GM20431 (cell line): ENCODE measurements at regions not wholly inside any gene's neighbourhood (a gene's known extent, or its start where the extent isn't known, plus 50 kb on each side); places are given as distances from the start of the nearest gene placed in this dataset.

Source experiments
- in situ Hi-C: fragments of 300-500 bp; cut with MseI, MboI; formaldehyde crosslinking; loops from one replicate; pipeline ENCODE4 v1.15.0; 2020; ENCODE audit warnings: low sequenced_read_pairs; ENCODE audit not compliant: unreplicated experiment

DNA sequence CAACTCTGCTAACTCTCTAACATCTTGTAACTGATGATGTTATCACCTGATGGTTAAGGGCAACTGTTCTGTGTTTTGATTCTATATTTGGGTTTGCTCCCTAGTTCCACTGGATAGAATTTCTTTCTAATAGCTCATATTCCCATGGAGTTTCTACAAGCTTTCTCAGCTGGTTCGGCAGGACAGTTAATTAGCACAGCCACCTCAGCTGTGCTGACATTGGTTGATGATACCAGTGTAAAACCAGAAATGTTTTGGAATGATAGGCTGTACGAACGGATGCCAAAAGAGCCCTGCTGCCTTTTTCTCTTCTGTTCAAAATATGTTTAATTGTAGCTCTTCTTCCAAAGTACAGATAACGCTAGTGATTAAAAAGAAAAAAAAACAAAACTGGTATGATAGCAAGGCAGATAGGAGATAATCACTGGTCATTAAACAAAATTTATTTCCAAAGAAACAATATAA is 440.5 kb upstream of the ZNF608 start:
- in situ Hi-C loops = no loop called here

DNA sequence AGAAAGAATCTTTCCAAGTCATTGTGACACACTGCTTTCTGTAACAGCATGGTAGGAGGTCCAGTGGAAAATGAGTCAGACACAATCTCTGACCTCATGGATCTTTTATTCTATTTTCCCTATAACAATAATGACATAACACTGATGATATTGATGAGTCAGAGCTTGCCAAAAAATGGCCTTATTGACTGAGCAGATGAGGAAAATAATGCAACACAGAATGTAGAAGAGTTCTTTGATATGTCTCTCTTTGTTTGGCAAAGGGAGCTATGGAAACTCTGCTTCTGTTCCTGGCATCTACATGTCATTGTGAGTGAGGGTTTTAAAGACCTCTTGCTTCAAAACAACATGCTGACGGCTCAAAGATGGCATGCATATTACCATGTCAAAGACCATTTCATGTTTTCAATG is 443.1 kb upstream of the ZNF608 start:
- in situ Hi-C loops = no loop called here

DNA sequence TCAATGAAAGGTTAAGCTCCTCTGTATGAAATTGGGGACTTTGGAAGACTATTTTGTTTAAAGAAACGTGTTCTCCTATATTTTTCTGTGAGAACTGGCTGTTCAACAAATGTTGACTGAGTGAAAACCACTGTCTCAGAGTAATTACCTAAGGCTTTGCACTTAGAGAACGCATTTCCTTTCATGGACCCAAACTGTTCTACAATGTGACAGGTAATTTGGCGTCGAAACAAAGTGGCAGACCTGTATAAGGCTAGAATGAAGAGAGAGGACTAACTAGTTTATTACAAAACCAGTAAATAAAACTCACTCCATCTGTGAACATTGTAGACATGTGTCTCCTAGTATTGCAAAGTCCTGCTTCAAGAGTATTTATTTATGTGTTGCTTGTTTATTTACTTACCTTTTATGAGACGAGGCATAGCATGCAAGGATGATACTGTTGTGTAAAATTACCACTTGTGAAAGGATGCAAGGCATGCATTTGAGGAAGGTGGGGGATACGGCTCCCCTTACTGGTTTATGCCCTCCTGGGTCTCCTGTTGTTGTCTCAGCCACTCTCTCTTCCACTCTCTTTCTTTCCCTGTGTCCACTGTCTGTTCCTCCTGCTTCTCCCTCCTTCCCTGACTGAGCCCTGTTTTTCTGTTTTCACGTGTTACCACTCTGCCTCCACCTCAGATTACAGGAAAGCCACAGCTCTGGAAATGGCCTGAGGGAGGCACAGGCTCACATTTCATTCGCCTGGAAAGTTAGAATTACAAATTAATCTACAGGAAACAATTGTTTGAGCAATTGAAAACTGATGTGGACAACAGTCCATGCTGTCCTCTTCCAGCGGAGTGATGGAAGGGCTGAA is 444.0 kb upstream of the ZNF608 start:
- in situ Hi-C loops = no loop called here

DNA sequence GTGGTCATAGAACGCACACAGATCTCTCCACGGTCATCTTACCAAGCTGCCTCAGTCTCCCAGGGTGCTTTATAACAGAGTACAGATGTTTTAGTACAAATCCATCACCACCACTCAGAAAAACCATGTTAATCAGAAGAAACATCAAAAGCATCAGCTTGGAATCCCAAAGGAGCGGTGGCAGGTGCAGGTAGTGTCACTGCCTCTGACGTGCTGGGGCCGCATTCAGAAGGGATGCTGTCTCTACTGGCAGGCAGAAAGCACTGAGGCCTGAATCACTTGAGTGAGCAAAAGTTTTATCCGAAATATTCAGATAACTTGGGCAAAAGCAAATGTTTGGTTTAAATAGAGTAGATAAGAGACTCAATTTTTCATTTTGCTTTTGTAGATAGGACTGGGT is 448.4 kb upstream of the ZNF608 start:
- in situ Hi-C loops = no loop called here

DNA sequence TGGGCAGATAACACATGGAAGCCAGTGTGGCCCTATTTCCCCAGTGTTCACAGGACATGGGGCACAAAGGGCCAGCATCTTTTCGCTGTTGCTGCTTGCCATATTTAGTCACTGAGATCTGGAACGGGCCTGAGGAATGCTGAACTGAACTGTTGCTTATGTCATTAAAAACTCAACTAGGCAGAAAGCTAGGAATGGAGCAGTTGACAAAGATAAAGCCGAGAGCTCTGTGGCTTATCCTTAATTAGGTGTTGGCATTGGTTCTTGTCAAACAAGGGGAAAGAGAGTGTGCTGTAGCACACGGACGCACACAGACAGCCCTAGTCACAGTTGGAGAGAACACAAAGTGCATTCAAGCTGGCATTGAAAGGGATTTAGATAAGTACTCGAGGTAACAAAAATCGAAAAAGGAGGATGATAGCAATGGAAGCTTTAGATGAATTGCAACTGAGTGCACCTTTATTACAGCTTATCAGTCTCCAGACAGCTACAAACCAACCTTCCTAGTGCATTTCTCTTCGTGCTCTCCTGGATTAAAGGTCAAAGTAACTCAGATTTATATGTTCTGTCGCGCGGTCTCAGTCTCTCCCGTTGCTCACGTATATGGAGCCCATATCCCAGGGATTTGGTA is 450.2 kb upstream of the ZNF608 start:
- in situ Hi-C loops = no loop called here

DNA sequence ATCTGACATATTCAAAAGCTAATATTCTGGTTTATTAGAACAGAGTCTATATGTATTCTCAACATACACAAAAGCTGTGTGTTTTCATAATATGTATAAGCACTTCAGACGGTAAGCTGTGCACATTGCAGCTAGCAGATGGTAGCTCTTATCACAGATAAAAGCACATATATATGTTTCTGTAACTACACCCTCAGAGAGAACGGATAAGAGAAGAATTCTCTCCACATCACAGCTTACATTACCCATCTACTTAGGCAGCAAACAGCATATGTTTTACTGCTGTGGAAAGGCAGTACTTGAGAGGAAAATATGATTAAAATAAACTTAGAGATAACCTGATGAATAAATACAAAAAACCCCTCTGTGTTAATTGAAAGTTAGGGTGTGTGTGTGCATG is 450.9 kb upstream of the ZNF608 start:
- in situ Hi-C loops = no loop called here

DNA sequence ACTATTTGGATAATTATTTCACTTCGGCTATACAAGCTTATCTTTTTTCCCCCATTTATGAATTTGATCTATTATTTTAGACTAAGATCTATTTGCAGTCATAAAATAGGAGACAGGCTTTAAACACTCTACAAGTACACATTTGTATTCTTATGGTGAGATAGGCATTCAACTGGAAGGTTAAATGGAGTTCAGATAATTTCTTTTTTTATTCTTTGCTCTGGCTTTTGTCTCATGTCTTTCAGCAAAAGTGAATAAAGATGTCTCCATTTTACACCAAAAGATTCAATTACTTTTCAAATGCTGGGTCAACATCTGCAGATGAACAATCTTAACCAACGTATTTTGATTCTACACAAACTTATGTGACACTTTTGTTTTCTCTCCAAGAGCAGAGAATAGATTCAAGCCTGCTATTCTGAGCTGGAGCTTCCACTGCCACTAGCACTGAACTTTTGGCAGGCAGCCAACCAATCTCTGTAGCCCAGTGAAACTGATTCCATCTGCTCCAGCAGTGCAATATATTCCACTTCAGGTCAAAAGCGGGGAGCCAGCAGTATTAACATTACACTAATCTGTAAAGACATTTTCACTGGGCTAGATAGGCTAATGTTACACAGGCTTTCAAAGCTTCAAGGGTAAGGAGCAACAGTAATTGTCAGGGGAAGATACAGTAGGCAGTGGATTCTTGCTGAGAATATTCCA is 452.0 kb upstream of the ZNF608 start:
- in situ Hi-C loops = no loop called here

DNA sequence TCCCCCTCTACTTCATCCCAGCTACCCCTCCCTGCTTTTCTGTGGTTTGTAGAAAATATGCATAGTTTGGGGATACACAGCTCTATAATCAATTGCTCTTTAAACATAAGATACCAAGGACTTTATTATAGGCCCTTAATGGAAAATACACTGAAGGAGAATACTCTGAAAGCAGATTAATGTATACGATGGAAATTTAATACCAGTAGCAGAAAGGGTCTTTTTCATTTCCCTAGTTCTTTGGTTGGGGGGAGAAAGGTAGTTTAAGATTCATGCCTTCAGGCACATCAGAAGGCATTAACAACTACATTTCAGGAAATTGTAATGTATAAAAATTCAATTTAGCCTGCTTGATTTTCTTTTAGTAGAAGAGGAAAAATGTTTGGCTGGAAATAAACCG is 452.9 kb upstream of the ZNF608 start:
- in situ Hi-C loops = no loop called here

DNA sequence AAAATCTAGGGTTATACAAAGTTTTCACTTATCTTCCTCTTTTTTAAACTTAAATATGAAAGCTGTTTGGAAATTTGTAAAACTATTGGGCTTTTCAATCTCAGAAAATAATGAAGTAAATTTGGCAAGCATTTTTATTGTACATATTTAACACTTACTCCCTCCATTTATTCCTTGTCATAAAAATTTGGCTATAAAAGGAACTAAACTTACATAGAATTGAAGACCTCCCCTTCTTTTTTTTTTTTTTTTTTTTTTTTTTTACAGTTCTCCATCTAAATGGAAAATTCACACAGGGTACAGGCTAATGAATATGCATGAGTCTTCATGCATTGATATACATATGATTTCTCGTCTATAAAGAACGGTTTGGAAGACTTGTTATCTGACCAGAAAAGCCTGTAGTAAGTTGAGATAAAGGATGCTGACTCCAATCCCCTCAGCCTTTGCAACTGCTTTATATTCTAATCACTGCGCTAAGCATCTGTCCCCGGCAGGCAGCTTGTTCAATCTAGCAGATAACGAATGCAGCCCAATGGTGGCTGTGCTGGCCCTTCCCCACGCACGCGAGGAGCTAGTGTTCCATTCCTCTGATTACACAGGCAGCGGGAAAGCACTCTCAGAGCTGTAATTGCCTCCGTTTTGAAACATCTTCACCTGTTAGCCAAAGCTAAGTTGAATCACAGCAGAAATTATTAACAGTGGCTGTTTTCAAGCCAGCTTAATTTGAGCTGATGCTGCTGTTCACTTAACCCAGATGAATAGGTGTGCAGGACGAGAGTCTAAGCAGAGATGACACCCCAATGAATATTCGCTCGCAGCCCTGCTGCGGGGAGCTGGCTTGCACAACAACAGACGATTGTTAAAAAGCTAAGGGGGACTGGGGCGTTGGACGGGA is 453.8 kb upstream of the ZNF608 start:
- in situ Hi-C loops = no loop called here

DNA sequence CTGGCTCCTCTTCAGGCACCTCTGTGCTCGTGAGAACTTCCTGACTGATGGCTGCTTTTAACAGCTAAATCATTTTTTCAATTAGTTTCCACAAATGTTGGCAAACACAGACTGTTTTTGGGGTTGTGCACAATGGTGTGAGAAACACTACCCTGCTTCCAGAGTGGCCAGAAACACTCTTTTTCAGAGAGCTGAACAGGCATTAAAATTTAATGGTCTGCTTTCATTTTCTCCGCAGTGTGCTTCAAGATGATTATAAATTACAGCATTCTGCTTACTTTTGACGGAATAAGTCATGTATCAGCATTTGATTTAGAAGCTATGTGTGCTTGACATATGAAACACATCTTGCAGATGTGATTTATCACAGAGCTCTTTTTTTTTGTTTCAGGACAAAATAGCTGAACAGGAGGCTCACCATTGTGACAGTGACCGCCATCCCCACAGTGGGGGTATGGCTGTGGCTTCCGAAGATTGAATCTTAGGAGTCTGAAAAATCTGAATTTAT is 454.5 kb upstream of the ZNF608 start:
- in situ Hi-C loops = no loop called here

DNA sequence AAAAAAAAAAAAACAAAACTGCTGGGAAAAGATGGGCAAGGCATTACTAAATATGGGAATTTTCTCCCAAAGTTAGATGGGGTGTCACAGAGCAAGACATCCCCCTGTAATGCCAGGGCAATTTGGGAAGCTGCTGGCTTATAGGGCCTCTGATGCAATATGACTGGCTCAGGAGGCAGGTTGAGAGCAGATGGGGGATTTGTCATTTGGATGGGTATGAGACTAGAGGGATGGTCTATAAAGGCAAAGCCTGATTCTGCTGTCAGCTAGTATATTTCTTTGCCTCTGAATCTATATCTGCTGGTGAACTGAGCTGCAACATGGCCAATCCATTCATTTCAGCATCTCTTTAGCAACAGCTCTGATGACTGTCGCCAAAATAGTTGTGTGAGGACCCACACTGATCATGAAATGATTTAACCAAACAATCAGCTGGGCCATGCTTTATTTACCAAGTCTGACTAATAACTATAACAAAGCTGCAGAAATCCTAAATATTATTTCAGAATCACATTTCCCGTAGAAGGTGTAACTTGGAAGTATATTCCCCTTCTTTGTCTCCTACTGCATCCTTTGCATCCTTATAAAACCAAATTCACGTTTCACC is 455.1 kb upstream of the ZNF608 start:
- in situ Hi-C loops = no loop called here

DNA sequence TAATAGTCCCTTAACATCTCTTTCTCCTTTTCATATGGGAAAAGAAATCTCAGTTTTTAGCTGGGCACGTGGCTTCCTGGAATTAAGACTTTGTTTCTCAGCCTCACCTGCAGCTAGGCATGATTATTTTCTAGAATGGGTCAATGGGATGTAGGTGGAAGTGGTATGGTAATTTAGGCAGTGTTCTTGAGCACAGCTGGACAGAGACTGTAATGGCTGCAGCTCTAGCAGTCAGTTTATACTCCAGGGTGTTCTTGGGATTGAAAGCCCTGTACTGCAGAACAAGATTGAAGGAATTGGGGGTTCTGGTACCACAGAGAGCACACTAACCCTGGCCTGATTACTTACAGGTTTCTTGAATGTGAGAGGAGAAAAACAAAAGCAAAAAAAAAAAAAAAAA is 455.9 kb upstream of the ZNF608 start:
- in situ Hi-C loops = no loop called here

DNA sequence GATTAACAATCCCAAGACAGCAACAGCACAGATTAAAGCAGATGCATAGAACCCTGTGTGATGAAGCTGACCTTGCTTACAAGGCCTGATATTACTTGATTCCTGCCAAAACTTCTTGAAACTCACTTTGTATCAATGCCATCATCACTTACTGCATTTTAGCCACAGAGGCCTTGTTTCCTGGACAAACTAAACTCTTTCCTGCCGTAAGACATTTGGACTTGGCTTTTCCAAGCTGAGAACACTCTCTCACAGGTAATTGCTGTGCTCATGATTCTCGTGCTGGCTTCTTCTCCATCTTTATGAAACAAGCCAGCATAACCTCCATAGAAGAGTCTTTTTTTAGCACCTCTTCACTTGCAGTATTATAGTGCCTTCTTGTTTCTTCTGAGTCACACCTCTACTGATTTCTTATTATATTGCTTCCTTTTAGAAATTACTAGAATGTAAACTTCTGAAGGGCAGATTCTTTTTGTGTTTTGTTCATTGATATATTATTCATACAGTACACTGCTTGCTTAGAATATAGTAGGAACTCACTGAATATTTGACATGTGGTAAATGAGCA is 456.5 kb upstream of the ZNF608 start:
- in situ Hi-C loops = no loop called here

DNA sequence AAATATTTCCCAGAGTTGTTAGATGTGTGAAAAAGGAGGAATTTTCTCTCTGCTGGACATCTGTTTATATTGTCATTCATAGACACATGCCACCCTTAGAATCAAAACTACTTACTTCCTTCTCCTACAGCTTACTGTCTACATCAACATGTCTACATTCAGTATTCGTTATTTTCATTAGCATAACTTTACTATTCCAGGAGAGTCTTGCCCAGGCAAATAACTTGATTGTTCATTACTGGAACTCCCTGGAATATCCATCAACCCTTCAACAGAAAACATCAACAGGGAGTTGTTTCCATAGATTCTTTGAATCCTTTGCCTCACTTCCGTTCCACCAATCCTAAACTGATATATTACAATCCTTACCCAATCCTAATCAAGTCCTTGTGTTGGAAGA is 457.5 kb upstream of the ZNF608 start:
- in situ Hi-C loops = no loop called here

DNA sequence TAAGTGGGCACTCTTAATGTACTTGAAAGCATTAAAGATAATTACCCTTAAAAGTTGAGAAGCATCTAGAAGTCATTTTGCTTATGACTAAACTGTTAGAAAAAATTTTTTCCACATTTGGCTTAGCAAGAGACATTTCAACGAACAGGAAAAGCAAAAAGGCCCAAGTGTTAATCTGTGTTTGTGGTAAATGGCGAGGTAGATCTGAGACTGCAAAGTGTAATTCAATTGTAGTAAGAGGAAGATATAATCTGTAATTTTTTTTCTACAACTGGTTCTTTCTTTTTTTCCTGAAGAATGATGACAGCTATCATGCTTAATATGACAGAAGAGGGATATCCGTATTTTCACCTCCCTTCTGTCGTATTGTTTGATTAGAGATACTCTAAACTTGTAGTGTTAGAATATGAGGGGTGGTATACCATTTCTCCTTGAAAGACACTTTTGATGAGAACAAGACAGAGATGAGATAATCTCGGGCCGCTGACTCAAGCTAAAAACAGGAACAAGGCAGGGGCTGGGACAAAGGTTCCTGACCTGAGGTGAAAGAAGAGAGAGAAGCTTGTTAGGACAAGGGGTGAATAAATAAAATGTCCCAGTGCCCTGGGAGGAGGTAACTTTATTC is 459.3 kb upstream of the ZNF608 start:
- in situ Hi-C loops = no loop called here

DNA sequence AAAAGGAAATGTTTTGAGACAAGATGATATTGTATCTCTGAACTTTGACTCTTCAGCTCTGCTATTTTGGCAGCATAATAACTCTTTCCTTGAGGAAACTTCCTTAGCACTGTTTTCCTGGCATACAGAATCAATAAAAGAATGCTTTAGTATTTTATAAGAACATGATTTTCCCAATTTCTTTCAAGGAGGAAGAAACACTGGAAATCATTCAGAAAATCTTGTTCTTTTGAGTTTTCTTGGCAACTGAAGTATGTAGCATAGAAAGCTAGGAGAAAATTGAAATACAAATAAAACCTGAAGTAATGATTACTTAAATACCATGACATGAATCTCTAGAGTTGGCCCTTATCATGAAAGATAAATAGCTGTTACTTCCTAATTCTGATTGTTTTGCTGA is 461.4 kb upstream of the ZNF608 start:
- in situ Hi-C loops = no loop called here

DNA sequence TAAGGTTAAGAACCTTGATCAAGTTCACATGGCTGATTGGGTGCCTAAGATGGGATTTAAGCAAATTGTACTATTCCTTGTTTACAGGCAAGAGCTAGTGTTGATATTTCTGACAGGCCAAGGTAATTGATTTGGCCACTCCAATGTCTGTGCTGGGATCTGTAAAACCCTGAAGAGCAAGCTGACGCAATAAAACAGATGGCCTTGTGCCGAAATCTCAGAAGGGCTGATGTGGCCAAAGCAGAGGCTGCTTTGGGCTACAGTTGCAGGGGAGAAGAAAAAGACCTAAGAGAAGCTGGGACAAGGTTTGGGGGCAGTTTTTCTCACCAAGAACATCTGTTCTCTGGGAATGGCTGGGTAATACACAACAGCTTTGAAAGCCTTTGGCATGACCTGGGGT is 463.2 kb upstream of the ZNF608 start:
- in situ Hi-C loops = no loop called here

DNA sequence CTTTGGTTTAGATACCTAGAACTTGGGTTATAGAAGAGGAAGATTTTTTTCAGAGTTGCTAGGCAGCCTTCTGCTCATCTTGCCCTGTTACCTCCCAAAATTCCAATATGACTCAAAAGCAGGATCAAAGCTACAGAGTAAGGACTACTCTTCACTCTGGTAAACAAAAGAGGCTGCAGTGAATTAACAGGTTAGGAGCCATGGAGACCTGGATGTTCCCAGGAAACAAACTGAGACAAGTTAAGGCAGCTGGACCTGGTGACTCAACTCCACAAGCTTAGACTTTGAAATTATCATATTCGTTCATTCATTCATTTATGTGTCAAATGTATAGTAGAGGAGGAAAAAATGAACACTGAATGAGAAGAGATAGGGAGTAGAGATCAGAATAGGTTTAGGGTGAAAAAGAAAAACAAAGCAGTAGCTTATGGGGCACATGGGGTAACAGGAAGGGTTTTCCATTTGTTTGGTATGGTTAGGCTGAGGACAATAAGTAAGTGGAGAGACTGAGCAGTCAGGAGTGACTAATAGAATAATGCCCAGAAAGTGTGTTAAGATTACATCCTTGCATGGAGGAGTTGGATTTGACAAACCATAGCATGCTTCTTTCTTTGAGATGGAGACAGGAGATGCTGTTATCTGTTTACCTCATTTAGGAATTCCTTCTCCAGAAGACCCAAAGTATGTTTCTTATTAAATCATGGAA is 464.0 kb upstream of the ZNF608 start:
- in situ Hi-C loops = no loop called here
